ENCODE measurements at regions not wholly inside any gene's neighbourhood (a gene's known extent, or its start where the extent isn't known, plus 50 kb on each side); places are given as distances from the start of the nearest gene placed in this dataset.

- Histone ChIP-seq H3K4me2 (ENCODE audit: insufficient read depth in 1 of 2, low read depth in 2 of 2, low read length in 2 of 2) (no peak overlapping the region), H3K4me1 (replicated peaks in 1 of 4; ENCODE audit: control insufficient read depth in 3 of 4, insufficient read depth in 4 of 4, low read length in 3 of 4) (no peaks in the 10 kb centered on the region), H3K27me3 (replicated peaks in 1 of 4; ENCODE audit: control insufficient read depth in 3 of 4, extremely low read depth in 1 of 4, insufficient read depth in 3 of 4, low read length in 3 of 4) (no peaks in the 10 kb centered on the region), H3K36me3 (ENCODE audit: control insufficient read depth in 2 of 4, insufficient read depth in 4 of 4, low read length in 3 of 4) (no peaks in the 10 kb centered on the region), H3K27ac (ENCODE audit: low read depth, low read length) (no peak overlapping the region), H3K79me2 (ENCODE audit: control insufficient read depth in 1 of 2, insufficient read depth in 2 of 2, low read length in 2 of 2) (no peaks in the 10 kb centered on the region), H3K56ac (replicated peaks; ENCODE audit: insufficient read length, low read depth, low read length) (no peak overlapping the region), H2AFZ (ENCODE audit: low read length) (no peak overlapping the region), H4K8ac (ENCODE audit: extremely low read depth, insufficient read depth, low read length) (no peak overlapping the region), H4K91ac (replicated peaks; ENCODE audit: insufficient read length, low read length) (no peak overlapping the region), H2BK5ac (ENCODE audit: low read depth, low read length) (no peak overlapping the region), H3K4ac (replicated peaks; ENCODE audit: insufficient read length, low read depth, low read length) (no peak overlapping the region), H2BK15ac (ENCODE audit: low read length) (no peak overlapping the region), H3K23ac (ENCODE audit: insufficient read length) (no peak overlapping the region), H3K14ac (ENCODE audit: insufficient read length) (no peak overlapping the region), H3K18ac (ENCODE audit: extremely low read depth, low read length) (no peak overlapping the region), H2AK5ac (ENCODE audit: low read depth, low read length) (no peak overlapping the region), H3K4me3 (ENCODE audit: extremely low read depth in 1 of 4, insufficient read depth in 2 of 4, low read depth in 3 of 4, low read length in 4 of 4) (no peak overlapping the region), H4K20me1 (replicated peaks in 1 of 2; ENCODE audit: control insufficient read depth in 1 of 2, insufficient read depth in 2 of 2, low read length in 2 of 2) (no peaks in the 10 kb centered on the region), H2BK12ac (ENCODE audit: low read depth, low read length) (no peak overlapping the region), H3K9ac (replicated peaks in 1 of 4; ENCODE audit: extremely low read depth in 1 of 4, low read depth in 3 of 4, low read length in 3 of 4) (no peak overlapping the region), H3K23me2 (ENCODE audit: low read depth, low read length) (no peaks in the 10 kb centered on the region; the same call in 1 of the 2 replicates), H3K9me3 (ENCODE audit: insufficient read depth in 2 of 2, low read depth in 1 of 2, low read length in 1 of 2) (peaks cover 4 to 9% of the 10 kb centered on the region in 2 experiments; a peak in 3 of 4 replicates), H3K79me1 (ENCODE audit: low read depth, low read length) (no peaks in the 10 kb centered on the region), H2BK120ac (replicated peaks; ENCODE audit: low read depth, low read length) (no peak overlapping the region), H4K5ac (ENCODE audit: insufficient read length, low read depth, low read length) (no peak overlapping the region), H2BK20ac (ENCODE audit: low read length) (no peak overlapping the region)
- CTCF ChIA-PET (ENCODE audit: partially characterized antibody), result no interaction called here
- WGBS, 2 experiments (ENCODE audit: extremely low coverage in 1 of 2, insufficient coverage in 1 of 2, insufficient read length in 1 of 2, insufficient replicate concordance in 2 of 2, low coverage in 1 of 2, low lambda C conversion rate in 2 of 2, missing lambda C conversion rate in 1 of 2), result 100% methylated on average over 1 of the region's 1 CpG; no CpG with 5 or more reads in 1 of the 2 experiments
- DNase-seq (ENCODE audit: low read depth in 1 of 2, low spot score in 2 of 2) (no peak), FAIRE-seq (no peak)
- POLR2A ChIA-PET (ENCODE audit: partially characterized antibody), result no interaction called here
- no peak for TF ChIP-seq NRF1 (IDR thresholded peaks at IDR 0.05; ENCODE audit: low read depth, low read length)
- TF ChIP-seq SP4 (IDR thresholded peaks at IDR 0.05; ENCODE audit: low read length), result no peak
Measured at GRCh38 chr9:103617046-103617445, 477.1 kb upstream of the SMC2 start.
